Adrenal gland (tissue), 5 donors: ENCODE measurements at regions not wholly inside any gene's neighbourhood (a gene's known extent, or its start where the extent isn't known, plus 50 kb on each side); places are given as distances from the start of the nearest gene placed in this dataset.

Source experiments
- POLR2A ChIP-seq, 2 donors: fragments of 450-650 bp; IDR thresholded peaks; one replicate each; pipeline ENCODE4 v1.6.1; 2017; ENCODE audit warnings: antibody characterized with exemption in 2 of 2, mild to moderate bottlenecking in 2 of 2, moderate library complexity in 1 of 2
- TF ChIP-seq, protein P1 (sequence below), 6 experiments: fragments of 450-650 bp in 4 of 6; fragments of 200-600 bp in 2 of 6; sonication (generic) in 1 of 6; IDR thresholded peaks; 1 replicate in 5 of 6; 2 replicates in 1 of 6; pipeline versions ENCODE4 v1.5.1 to v1.8.0; 2016 to 2021; ENCODE audit warnings: antibody characterized with exemption in 6 of 6, mild to moderate bottlenecking in 2 of 6, moderate library complexity in 1 of 6
- donor health status: DM: no; HTN: no; CAD: no.

DNA sequence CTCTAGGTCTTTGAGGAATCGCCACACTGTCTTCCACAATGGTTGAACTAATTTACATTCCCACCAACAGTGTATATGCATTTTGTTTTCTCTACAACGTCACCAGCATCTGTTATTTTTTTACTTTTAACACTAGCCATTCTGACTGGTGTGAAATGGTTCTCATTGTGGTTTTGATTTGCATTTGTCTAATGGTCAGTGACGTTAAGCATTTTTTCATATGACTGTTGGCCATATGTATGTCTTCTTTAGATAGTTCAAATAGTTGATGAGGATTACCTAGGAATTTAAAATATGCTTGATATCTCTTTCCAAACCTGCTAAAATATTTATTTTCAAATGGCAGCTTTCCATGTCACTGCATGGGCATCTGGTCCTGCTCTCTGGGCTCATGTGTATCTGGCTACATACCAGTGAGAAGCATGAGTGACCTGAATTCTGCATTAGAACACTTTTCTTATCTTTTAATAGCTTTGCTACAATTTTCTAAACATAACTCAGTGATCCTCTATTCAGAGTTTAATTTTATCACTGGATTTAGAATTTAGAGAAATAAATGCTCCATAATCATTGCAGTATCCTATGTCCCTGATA lies 95.8 kb upstream of the ADAMTS16 start:
- TF ChIP-seq, protein P1, sequence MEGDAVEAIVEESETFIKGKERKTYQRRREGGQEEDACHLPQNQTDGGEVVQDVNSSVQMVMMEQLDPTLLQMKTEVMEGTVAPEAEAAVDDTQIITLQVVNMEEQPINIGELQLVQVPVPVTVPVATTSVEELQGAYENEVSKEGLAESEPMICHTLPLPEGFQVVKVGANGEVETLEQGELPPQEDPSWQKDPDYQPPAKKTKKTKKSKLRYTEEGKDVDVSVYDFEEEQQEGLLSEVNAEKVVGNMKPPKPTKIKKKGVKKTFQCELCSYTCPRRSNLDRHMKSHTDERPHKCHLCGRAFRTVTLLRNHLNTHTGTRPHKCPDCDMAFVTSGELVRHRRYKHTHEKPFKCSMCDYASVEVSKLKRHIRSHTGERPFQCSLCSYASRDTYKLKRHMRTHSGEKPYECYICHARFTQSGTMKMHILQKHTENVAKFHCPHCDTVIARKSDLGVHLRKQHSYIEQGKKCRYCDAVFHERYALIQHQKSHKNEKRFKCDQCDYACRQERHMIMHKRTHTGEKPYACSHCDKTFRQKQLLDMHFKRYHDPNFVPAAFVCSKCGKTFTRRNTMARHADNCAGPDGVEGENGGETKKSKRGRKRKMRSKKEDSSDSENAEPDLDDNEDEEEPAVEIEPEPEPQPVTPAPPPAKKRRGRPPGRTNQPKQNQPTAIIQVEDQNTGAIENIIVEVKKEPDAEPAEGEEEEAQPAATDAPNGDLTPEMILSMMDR (IDR thresholded peaks at IDR 0.05) = no peak
- TF ChIP-seq POLR2A (IDR thresholded peaks at IDR 0.05) = no peak
